GM12872 (cell line): ENCODE measurements at regions not wholly inside any gene's neighbourhood (a gene's known extent, or its start where the extent isn't known, plus 50 kb on each side); places are given as distances from the start of the nearest gene placed in this dataset.

Experiments used
- CTCF ChIP-seq: IDR thresholded peaks from 3 replicates; pipeline ENCODE4 v1.5.1; 2011; ENCODE audit warnings: low read depth, mild to moderate bottlenecking, low read length, moderate library complexity; ENCODE audit not compliant: insufficient read depth

GRCh38 chr4:19729886-19730651 lies 521.6 kb upstream of the SLIT2 start:
- no peak for TF ChIP-seq CTCF

GRCh38 chr4:19728773-19729172 lies 522.9 kb upstream of the SLIT2 start:
- TF ChIP-seq CTCF = no peak

GRCh38 chr4:19727141-19727540 lies 524.6 kb upstream of the SLIT2 start:
- TF ChIP-seq CTCF = no peak

GRCh38 chr4:19725130-19725529 lies 526.6 kb upstream of the SLIT2 start:
- TF ChIP-seq CTCF = no peak

GRCh38 chr4:19722404-19722803 lies 529.3 kb upstream of the SLIT2 start:
- TF ChIP-seq CTCF = no peak

- no peak for TF ChIP-seq CTCF
These were observed 530.1 kb upstream of the SLIT2 start for GRCh38 chr4:19721587-19721986.

GRCh38 chr4:19720610-19721009 lies 531.1 kb upstream of the SLIT2 start:
- no peak for TF ChIP-seq CTCF

- TF ChIP-seq CTCF = no peak
These were observed 531.5 kb upstream of the SLIT2 start for GRCh38 chr4:19720190-19720589.
